GF-D8 (cell line): ENCODE measurements at regions not wholly inside any gene's neighbourhood (a gene's known extent, or its start where the extent isn't known, plus 50 kb on each side); places are given as distances from the start of the nearest gene placed in this dataset.

Experiments
- DNase-seq: peaks from one replicate; lab custom pipeline; 2025; lab: John Stamatoyannopoulos, UW

GRCh38 chr10:78567680-78568455 lies 500.9 kb upstream of the ZMIZ1 start:
- no peak for DNase-seq

DNA sequence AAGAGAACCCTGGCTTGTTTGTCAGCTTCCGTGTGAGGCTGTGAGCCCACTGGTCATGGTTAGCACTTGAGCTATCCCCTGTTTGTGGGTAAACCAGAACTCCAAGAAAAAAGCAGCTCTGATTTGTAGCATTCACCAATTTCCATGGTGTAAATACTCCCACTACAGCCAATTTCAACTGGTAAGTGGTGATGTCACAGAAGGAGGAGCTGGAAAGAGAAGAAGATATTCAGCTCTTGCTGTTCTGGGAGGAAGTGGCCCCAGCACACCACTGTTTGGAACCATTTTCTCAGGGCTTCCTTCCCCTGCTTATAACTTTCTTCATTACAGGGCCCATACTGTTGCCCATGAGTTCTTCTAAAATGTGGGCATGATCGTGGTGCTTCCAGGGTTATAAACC lies 500.1 kb upstream of the ZMIZ1 start:
- no peak for DNase-seq

- DNase-seq, result no peak
Measured at GRCh38 chr10:78570633-78571235, 498.0 kb upstream of the ZMIZ1 start.

GRCh38 chr10:78571286-78571685 lies 497.5 kb upstream of the ZMIZ1 start:
- no peak for DNase-seq

GRCh38 chr10:78571891-78572290 lies 496.9 kb upstream of the ZMIZ1 start:
- DNase-seq, result no peak

- DNase-seq, result no peak
Measured at GRCh38 chr10:78572565-78572964, 496.2 kb upstream of the ZMIZ1 start.

DNA sequence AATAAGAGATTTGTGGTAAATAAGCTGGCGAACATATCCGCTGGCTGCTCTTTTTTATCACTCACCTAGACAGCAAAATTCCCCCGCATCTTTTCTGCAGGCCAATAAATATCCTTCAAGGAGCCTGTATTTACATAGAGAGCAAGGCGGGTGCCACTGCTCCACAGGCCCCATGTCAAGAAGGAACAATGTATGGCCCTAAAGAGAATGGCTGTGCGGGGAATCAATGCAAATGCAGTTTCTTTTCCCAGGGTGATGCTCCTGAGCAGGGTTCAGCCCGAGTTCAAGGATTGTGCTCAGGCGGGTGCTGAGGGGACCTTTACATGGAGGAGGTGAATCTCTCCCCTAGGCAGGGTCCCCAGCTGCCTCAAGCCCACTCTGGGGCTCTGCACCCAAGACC lies 494.2 kb upstream of the ZMIZ1 start:
- no peak for DNase-seq

GRCh38 chr10:78575400-78575799 lies 493.4 kb upstream of the ZMIZ1 start:
- DNase-seq, result no peak

DNA sequence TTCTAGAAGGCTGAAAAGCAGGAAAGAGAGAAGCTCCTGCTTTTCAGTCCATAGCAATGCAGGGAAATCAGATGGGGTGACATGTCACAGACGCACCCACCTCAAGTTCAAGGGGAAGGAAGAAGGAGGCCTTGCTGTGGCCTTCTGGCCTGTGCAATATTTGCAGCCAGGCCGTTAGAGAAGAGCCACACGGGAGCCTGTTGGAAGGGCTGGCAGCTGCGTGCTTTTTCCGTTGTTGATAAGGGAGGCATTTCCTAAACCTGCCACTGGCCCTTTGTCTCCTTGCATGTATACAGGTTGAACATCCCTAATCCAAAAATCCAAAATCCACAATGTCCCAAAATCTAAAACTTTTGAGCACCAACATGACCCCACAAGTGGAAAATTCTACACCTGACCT lies 492.5 kb upstream of the ZMIZ1 start:
- DNase-seq, result no peak

GRCh38 chr10:78577712-78578111 lies 491.1 kb upstream of the ZMIZ1 start:
- DNase-seq, result no peak

- no peak for DNase-seq
Measured at GRCh38 chr10:78578929-78579328, 489.8 kb upstream of the ZMIZ1 start.

GRCh38 chr10:78579576-78579975 lies 489.2 kb upstream of the ZMIZ1 start:
- DNase-seq, result no peak

DNA sequence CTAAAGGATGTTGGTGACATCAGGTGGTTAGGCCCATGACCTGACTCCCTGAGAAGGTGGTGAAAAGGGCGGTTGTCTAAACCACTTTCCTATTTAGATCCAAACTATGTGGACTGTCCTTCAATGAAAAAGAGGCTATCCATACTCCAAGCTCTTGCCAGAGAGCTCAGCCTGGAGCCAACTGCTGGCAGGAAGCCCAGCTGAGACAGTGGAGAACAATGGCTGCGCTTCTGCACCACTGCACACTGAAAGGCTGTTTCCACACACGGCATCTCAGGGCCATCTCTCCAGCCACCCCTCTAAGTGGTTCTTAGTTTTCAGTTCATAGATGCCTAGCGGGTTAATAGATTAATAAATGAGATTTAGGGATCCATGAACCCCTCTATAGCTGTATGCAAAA lies 488.8 kb upstream of the ZMIZ1 start:
- DNase-seq, result no peak

- no peak for DNase-seq
Measured at GRCh38 chr10:78581133-78581694, 487.6 kb upstream of the ZMIZ1 start.

- no peak for DNase-seq
Measured at GRCh38 chr10:78582540-78582939, 486.2 kb upstream of the ZMIZ1 start.

GRCh38 chr10:78584266-78584665 lies 484.5 kb upstream of the ZMIZ1 start:
- no peak for DNase-seq

GRCh38 chr10:78584681-78585080 lies 484.1 kb upstream of the ZMIZ1 start:
- no peak for DNase-seq

- DNase-seq, result no peak
Measured at GRCh38 chr10:78585952-78586351, 482.8 kb upstream of the ZMIZ1 start.

- no peak for DNase-seq
Measured at GRCh38 chr10:78588194-78588811, 480.5 kb upstream of the ZMIZ1 start.

DNA sequence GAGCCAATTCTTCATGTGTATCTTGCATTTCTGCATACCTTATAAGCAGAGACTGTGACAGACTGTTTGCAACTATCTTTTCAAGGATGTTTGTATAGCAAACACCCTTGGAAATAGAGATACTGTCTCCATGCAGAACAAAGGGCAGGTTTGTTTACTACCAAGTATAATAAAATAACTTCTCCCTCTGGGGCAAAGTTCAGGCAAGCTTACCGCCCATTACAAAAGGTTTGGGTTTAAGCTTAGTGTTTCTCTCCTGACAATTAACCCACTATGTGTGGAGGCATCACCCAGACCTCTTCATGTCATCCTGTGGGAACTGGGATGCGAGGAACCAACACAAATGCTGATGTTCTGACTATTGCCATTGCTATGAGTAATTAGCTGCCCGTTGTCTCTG lies 479.1 kb upstream of the ZMIZ1 start:
- no peak for DNase-seq

- DNase-seq, result no peak
Measured at GRCh38 chr10:78591066-78591465, 477.7 kb upstream of the ZMIZ1 start.

DNA sequence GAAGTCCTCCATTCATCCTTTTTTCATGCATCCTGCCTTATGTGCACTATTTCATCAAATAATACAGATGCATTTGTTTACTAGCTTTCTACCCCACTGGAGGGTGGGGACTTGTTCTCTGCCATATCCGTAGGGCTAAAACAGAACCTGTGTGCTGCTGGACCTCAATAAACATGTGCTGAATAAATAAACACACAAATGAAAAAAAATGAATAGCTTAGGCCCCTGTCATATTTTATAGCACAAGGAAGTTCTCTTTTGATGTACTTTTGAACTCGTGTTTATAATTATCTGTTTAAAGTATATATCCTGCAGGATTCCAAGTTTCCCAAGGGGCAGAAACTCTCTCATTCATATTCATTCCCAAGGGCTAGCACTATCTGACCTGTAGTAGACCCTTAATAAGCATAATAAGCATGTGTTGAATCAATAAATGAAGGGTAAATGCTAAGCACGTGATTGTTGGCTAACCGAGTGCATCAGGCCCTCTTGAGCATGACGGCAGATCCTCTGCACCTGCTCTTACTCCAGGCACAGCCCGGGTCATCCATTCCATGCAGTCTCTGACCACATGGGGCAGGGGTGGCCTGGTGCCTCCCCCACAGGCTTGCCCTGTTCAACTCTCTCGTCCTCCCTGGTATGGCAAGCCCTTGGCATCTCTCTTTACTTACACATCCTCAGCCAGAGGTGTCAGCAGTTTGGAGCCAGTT lies 474.1 kb upstream of the ZMIZ1 start:
- DNase-seq, result no peak

- no peak for DNase-seq
Measured at GRCh38 chr10:78595269-78595619, 473.5 kb upstream of the ZMIZ1 start.
